ENCODE measurements at regions not wholly inside any gene's neighbourhood (a gene's known extent, or its start where the extent isn't known, plus 50 kb on each side); places are given as distances from the start of the nearest gene placed in this dataset.
A peak's percentile ranks its signal among the peaks of the same experiment; 100 is the strongest.

GRCh38 chr12:67910360-67911274, 78.6 kb upstream of the IFNG-AS1 start:
- no peak for DNase-seq (ENCODE audit: low spot score)

GRCh38 chr12:67911275-67911600, 78.0 kb upstream of the IFNG-AS1 start:
- DNase-seq (ENCODE audit: low spot score): no peak

GRCh38 chr12:67911789-67912188, 77.5 kb upstream of the IFNG-AS1 start:
- DNase-seq (ENCODE audit: low spot score): no peak

- DNase-seq (ENCODE audit: low spot score): peak; percentile 11
These were observed 73.9 kb upstream of the IFNG-AS1 start for GRCh38 chr12:67915335-67915851.

- DNase-seq (ENCODE audit: low spot score): no peak
These were observed 72.8 kb upstream of the IFNG-AS1 start for GRCh38 chr12:67916266-67916970.

- no peak for DNase-seq (ENCODE audit: low spot score)
These were observed 71.4 kb upstream of the IFNG-AS1 start for GRCh38 chr12:67917811-67918210.

GRCh38 chr12:67918441-67918840, 70.8 kb upstream of the IFNG-AS1 start:
- no peak for DNase-seq (ENCODE audit: low spot score)

GRCh38 chr12:67919406-67919805, 69.8 kb upstream of the IFNG-AS1 start:
- DNase-seq (ENCODE audit: low spot score): peak; percentile 39

GRCh38 chr12:67920413-67920812, 68.8 kb upstream of the IFNG-AS1 start:
- DNase-seq (ENCODE audit: low spot score): peak; percentile 20

- no peak for DNase-seq (ENCODE audit: low spot score)
These were observed 68.0 kb upstream of the IFNG-AS1 start for GRCh38 chr12:67921286-67921685.

GRCh38 chr12:67922245-67922644, 67.0 kb upstream of the IFNG-AS1 start:
- no peak for DNase-seq (ENCODE audit: low spot score)

- peak; percentile 50 for DNase-seq (ENCODE audit: low spot score)
These were observed 64.2 kb upstream of the IFNG-AS1 start for GRCh38 chr12:67925077-67925476.

- DNase-seq (ENCODE audit: low spot score): no peak
These were observed 63.7 kb upstream of the IFNG-AS1 start for GRCh38 chr12:67925552-67925951.

GRCh38 chr12:67926063-67926462, 63.2 kb upstream of the IFNG-AS1 start:
- DNase-seq (ENCODE audit: low spot score): no peak

GRCh38 chr12:67927324-67927723, 61.9 kb upstream of the IFNG-AS1 start:
- DNase-seq (ENCODE audit: low spot score): no peak

- DNase-seq (ENCODE audit: low spot score): no peak
These were observed 61.4 kb upstream of the IFNG-AS1 start for GRCh38 chr12:67927815-67928214.

- no peak for DNase-seq (ENCODE audit: low spot score)
These were observed 60.4 kb upstream of the IFNG-AS1 start for GRCh38 chr12:67928621-67929383.

GRCh38 chr12:67929384-67929772, 59.9 kb upstream of the IFNG-AS1 start:
- DNase-seq (ENCODE audit: low spot score): no peak

- no peak for DNase-seq (ENCODE audit: low spot score)
These were observed 51.4 kb upstream of the IFNG-AS1 start for GRCh38 chr12:67937822-67938221.
